Caco-2 (cell line): ENCODE measurements at regions not wholly inside any gene's neighbourhood (a gene's known extent, or its start where the extent isn't known, plus 50 kb on each side); places are given as distances from the start of the nearest gene placed in this dataset.

ENCODE experiments used
- BruUV-seq: library from RNA; stranded (reverse); fragments of 400-500 nt; replicated peaks from 2 replicates; lab custom pipeline; 2021; lab: Mats Ljungman, UMichigan
- CTCF ChIA-PET: fragments of 300-600 bp; sonication (Branson Sonifier 250); formaldehyde crosslinking; loops from one replicate; lab custom pipeline; 2022; ENCODE audit warnings: antibody characterized with exemption; lab: Charles Lee
- POLR2A ChIA-PET: fragments of 300-600 bp; sonication (Branson Sonifier 250); formaldehyde crosslinking; loops from one replicate; lab custom pipeline; 2022; ENCODE audit warnings: antibody characterized with exemption; lab: Charles Lee
- DNase-seq, 2 experiments: peaks; one replicate each; pipeline versions ENCODE4 v3.0.0 to v3.0.0-alpha.2; 2020 to 2022
- H3K27me3 ChIP-seq: replicated peaks from 2 replicates; pipeline ENCODE4 v1.6.0; 2011; ENCODE audit warnings: low read length; ENCODE audit not compliant: control insufficient read depth, insufficient read depth
- H3K36me3 ChIP-seq: 2 replicates; pipeline ENCODE4 v1.5.1; 2011; ENCODE audit warnings: low read length; ENCODE audit not compliant: control insufficient read depth, insufficient read depth
- H3K4me1 ChIP-seq: fragments of 250-450 bp; sonication (Bioruptor Pico); 2 replicates; pipeline ENCODE4 v1.5.1; 2020; ENCODE audit warnings: mild to moderate bottlenecking
- H3K4me3 ChIP-seq: 2 replicates; pipeline ENCODE4 v1.5.1; 2011; ENCODE audit warnings: low read depth, mild to moderate bottlenecking, control low read depth, low read length
- H3K9me3 ChIP-seq: fragments of 250-450 bp; sonication (Bioruptor Pico); 2 replicates; pipeline ENCODE4 v1.5.1; 2020; ENCODE audit warnings: mild to moderate bottlenecking, moderate library complexity
- H3K27ac Mint-ChIP-seq: one replicate; pipeline ENCODE4 v1.8.0; 2022; ENCODE audit warnings: mixed read lengths; ENCODE audit not compliant: unreplicated experiment
- H3K27me3 Mint-ChIP-seq: one replicate; pipeline ENCODE4 v1.8.0; 2022; ENCODE audit warnings: mixed read lengths; ENCODE audit not compliant: insufficient read depth, unreplicated experiment
- H3K36me3 Mint-ChIP-seq: one replicate; pipeline ENCODE4 v1.8.0; 2022; ENCODE audit warnings: mild to moderate bottlenecking, mixed read lengths; ENCODE audit not compliant: insufficient read depth, unreplicated experiment
- H3K4me1 Mint-ChIP-seq: one replicate; pipeline ENCODE4 v1.8.0; 2022; ENCODE audit warnings: low read depth, mixed read lengths; ENCODE audit not compliant: unreplicated experiment
- H3K4me3 Mint-ChIP-seq: one replicate; pipeline ENCODE4 v1.8.0; 2022; ENCODE audit warnings: mild to moderate bottlenecking, moderate library complexity, mixed read lengths; ENCODE audit not compliant: unreplicated experiment
- H3K9me3 Mint-ChIP-seq: one replicate; pipeline ENCODE4 v1.8.0; 2022; ENCODE audit warnings: mixed read lengths; ENCODE audit not compliant: unreplicated experiment
- CTCF ChIP-seq, 2 experiments: fragments of 200-600 bp in 1 of 2; IDR thresholded peaks; 1 replicate in 1 of 2; 2 replicates in 1 of 2; pipeline versions ENCODE4 v1.5.1 to v1.8.0; 2011 to 2022; ENCODE audit warnings: antibody characterized with exemption in 1 of 2, control low read depth in 1 of 2, inconsistent platforms in 1 of 2, low read depth in 1 of 2, low read length in 1 of 2, mild to moderate bottlenecking in 1 of 2, moderate library complexity in 1 of 2; ENCODE audit not compliant: insufficient read depth in 1 of 2, severe bottlenecking in 1 of 2, unreplicated experiment in 1 of 2
- intact Hi-C: fragments of 100-400 bp; cut with micrococcal nuclease; formaldehyde crosslinking; loops from one replicate; pipeline ENCODE4 v1.10.0; 2022; ENCODE audit not compliant: unreplicated experiment

- CTCF ChIA-PET = no interaction called here
- no peaks in the 10 kb centered on the region for H3K4me1 ChIP-seq
- Mint-ChIP-seq H3K4me3 (no peak overlapping the region), H3K36me3 (no peaks in the 10 kb centered on the region), H3K4me1 (no peaks in the 10 kb centered on the region), H3K27me3 (peaks cover 10% of the 10 kb centered on the region), H3K9me3 (no peaks in the 10 kb centered on the region), H3K27ac (no peak overlapping the region)
- no peak overlapping the region for H3K4me3 ChIP-seq
- no peaks in the 10 kb centered on the region; the same call in 1 of the 2 replicates for H3K27me3 ChIP-seq
- POLR2A ChIA-PET = no interaction called here
- TF ChIP-seq CTCF (IDR thresholded peaks at IDR 0.05; ENCODE audit: insufficient read depth in 1 of 2, low read depth in 1 of 2, low read length in 1 of 2, severe bottlenecking in 1 of 2, unreplicated experiment in 1 of 2) = no peak
- no peaks in the 10 kb centered on the region for H3K9me3 ChIP-seq
- no peak for DNase-seq
- intact Hi-C loops = no loop called here
- no TSS peak for BruUV-seq
- no peaks in the 10 kb centered on the region for H3K36me3 ChIP-seq
Observed at GRCh38 chr1:58310469-58310868, 236.1 kb downstream of the OMA1 start.

GRCh38 chr1:58308206-58308605, 238.3 kb downstream of the OMA1 start:
- CTCF ChIA-PET = no interaction called here
- H3K36me3 Mint-ChIP-seq = no peaks in the 10 kb centered on the region
- POLR2A ChIA-PET = no interaction called here

GRCh38 chr1:58307431-58307830, 239.1 kb downstream of the OMA1 start:
- H3K9me3 Mint-ChIP-seq = no peaks in the 10 kb centered on the region
- DNase-seq = no peak
- no peak overlapping the region for H3K4me3 Mint-ChIP-seq
- no TSS peak for BruUV-seq
- no peaks in the 10 kb centered on the region for H3K36me3 Mint-ChIP-seq
- peaks cover 10% of the 10 kb centered on the region for H3K27me3 Mint-ChIP-seq
- CTCF ChIA-PET = no interaction called here
- no peaks in the 10 kb centered on the region for H3K4me1 Mint-ChIP-seq
- H3K4me3 ChIP-seq = no peak overlapping the region
- no peaks in the 10 kb centered on the region for H3K36me3 ChIP-seq
- no peak for TF ChIP-seq CTCF (IDR thresholded peaks at IDR 0.05; ENCODE audit: insufficient read depth in 1 of 2, low read depth in 1 of 2, low read length in 1 of 2, severe bottlenecking in 1 of 2, unreplicated experiment in 1 of 2)
- no peaks in the 10 kb centered on the region for H3K4me1 ChIP-seq
- POLR2A ChIA-PET = no interaction called here
- no peak overlapping the region for H3K27ac Mint-ChIP-seq
- intact Hi-C loops = no loop called here
- H3K9me3 ChIP-seq = no peaks in the 10 kb centered on the region
- no peaks in the 10 kb centered on the region; the same call in 1 of the 2 replicates for H3K27me3 ChIP-seq

More at GRCh38 chr1:58308206-58308605, 238.3 kb downstream of the OMA1 start:
- H3K4me1 Mint-ChIP-seq = no peaks in the 10 kb centered on the region
- Histone ChIP-seq H3K36me3 (no peaks in the 10 kb centered on the region), H3K4me1 (no peaks in the 10 kb centered on the region), H3K9me3 (no peaks in the 10 kb centered on the region), H3K4me3 (no peak overlapping the region), H3K27me3 (no peaks in the 10 kb centered on the region; the same call in 1 of the 2 replicates)
- no peak for TF ChIP-seq CTCF (IDR thresholded peaks at IDR 0.05; ENCODE audit: insufficient read depth in 1 of 2, low read depth in 1 of 2, low read length in 1 of 2, severe bottlenecking in 1 of 2, unreplicated experiment in 1 of 2)
- peaks cover 10% of the 10 kb centered on the region for H3K27me3 Mint-ChIP-seq
- H3K4me3 Mint-ChIP-seq = no peak overlapping the region
- H3K9me3 Mint-ChIP-seq = no peaks in the 10 kb centered on the region
- intact Hi-C loops = no loop called here
- no peak overlapping the region for H3K27ac Mint-ChIP-seq
- no peak for DNase-seq
- BruUV-seq = no TSS peak
